Activated T-helper 2 cell treated with anti-CD3 and anti-CD28 coated beads, Interferon-gamma antibody, Interleukin-2, Interleukin-4, amounts not matched to agents 10 μg/mL and 5 μg/mL and 100 μg/mL, durations not matched to agents 14 hours and 24 hours and 36 hours (primary cell): ENCODE measurements at regions not wholly inside any gene's neighbourhood (a gene's known extent, or its start where the extent isn't known, plus 50 kb on each side); places are given as distances from the start of the nearest gene placed in this dataset.
"Not testable (repeated sequence)": the region's sequence is repeated elsewhere in the genome, so short reads cannot be mapped to it uniquely, and the experiment has no call there.

Experiments used
- DNase-seq: peaks from one replicate; pipeline ENCODE4 v3.0.0; 2021; ENCODE audit warnings: low spot score
- H3K27ac Mint-ChIP-seq: one replicate; pipeline ENCODE4 v1.8.0; 2021; ENCODE audit warnings: mixed read lengths
- H3K27me3 Mint-ChIP-seq: one replicate; pipeline ENCODE4 v1.8.0; 2021; ENCODE audit warnings: low read depth, mixed read lengths
- H3K36me3 Mint-ChIP-seq: one replicate; pipeline ENCODE4 v1.8.0; 2021; ENCODE audit warnings: low read depth, mixed read lengths
- H3K4me1 Mint-ChIP-seq: one replicate; pipeline ENCODE4 v1.8.0; 2021; ENCODE audit warnings: low read depth, mixed read lengths
- H3K4me3 Mint-ChIP-seq: one replicate; pipeline ENCODE4 v1.8.0; 2021; ENCODE audit warnings: low read depth, mild to moderate bottlenecking, moderate library complexity, mixed read lengths
- H3K9me3 Mint-ChIP-seq: one replicate; pipeline ENCODE4 v1.8.0; 2021; ENCODE audit warnings: mixed read lengths
- intact Hi-C: fragments of 100-400 bp; cut with micrococcal nuclease; formaldehyde crosslinking; loops from one replicate; pipeline ENCODE4 v1.15.1; 2023

GRCh38 chr14:43399289-43399688 lies 1107.8 kb downstream of the FSCB start:
- Mint-ChIP-seq H3K27ac (no peak overlapping the region), H3K4me1 (no peaks in the 10 kb centered on the region), H3K36me3 (no peaks in the 10 kb centered on the region), H3K9me3 (peaks cover 18% of the 10 kb centered on the region), H3K4me3 (no peak overlapping the region), H3K27me3 (no peaks in the 10 kb centered on the region)
- DNase-seq = no peak
- intact Hi-C loops = no loop called here

- DNase-seq, intact Hi-C loops, H3K4me1 Mint-ChIP-seq, H3K4me3 Mint-ChIP-seq, H3K36me3 Mint-ChIP-seq, H3K27ac Mint-ChIP-seq, H3K27me3 Mint-ChIP-seq: not testable (repeated sequence)
- peaks cover 25% of the 10 kb centered on the region for H3K9me3 Mint-ChIP-seq
Measured at GRCh38 chr14:43370565-43370896, 1136.6 kb downstream of the FSCB start.

GRCh38 chr14:43369710-43370564 lies 1137.1 kb downstream of the FSCB start:
- no peak overlapping the region for H3K27ac Mint-ChIP-seq
- H3K27me3 Mint-ChIP-seq = no peaks in the 10 kb centered on the region
- no peaks in the 10 kb centered on the region for H3K4me1 Mint-ChIP-seq
- DNase-seq = no peak
- no peak overlapping the region for H3K4me3 Mint-ChIP-seq
- no peaks in the 10 kb centered on the region for H3K36me3 Mint-ChIP-seq
- intact Hi-C loops = no loop called here
- peaks cover 25% of the 10 kb centered on the region for H3K9me3 Mint-ChIP-seq

- H3K27me3 Mint-ChIP-seq = no peaks in the 10 kb centered on the region
- H3K36me3 Mint-ChIP-seq = no peaks in the 10 kb centered on the region
- no peaks in the 10 kb centered on the region for H3K4me1 Mint-ChIP-seq
Measured at GRCh38 chr14:43362586-43362985, 1144.5 kb downstream of the FSCB start.

GRCh38 chr14:43361751-43362150 lies 1145.3 kb downstream of the FSCB start:
- DNase-seq = no peak
- Mint-ChIP-seq H3K36me3 (no peaks in the 10 kb centered on the region), H3K27ac (no peak overlapping the region), H3K9me3 (peaks cover 23% of the 10 kb centered on the region), H3K4me1 (no peaks in the 10 kb centered on the region), H3K27me3 (no peaks in the 10 kb centered on the region), H3K4me3 (no peak overlapping the region)
- intact Hi-C loops = no loop called here

More at GRCh38 chr14:43362586-43362985, 1144.5 kb downstream of the FSCB start:
- Mint-ChIP-seq H3K4me3 (no peak overlapping the region), H3K27ac (no peak overlapping the region), H3K9me3 (peaks cover 23% of the 10 kb centered on the region)
- no peak for DNase-seq
- intact Hi-C loops = no loop called here

- no peak overlapping the region for H3K4me3 Mint-ChIP-seq
- no peaks in the 10 kb centered on the region for H3K4me1 Mint-ChIP-seq
- DNase-seq = no peak
- no peak overlapping the region for H3K27ac Mint-ChIP-seq
- H3K27me3 Mint-ChIP-seq = no peaks in the 10 kb centered on the region
- no peaks in the 10 kb centered on the region for H3K36me3 Mint-ChIP-seq
- peaks cover 30% of the 10 kb centered on the region for H3K9me3 Mint-ChIP-seq
- intact Hi-C loops = no loop called here
Measured at GRCh38 chr14:43360239-43360638, 1146.8 kb downstream of the FSCB start.

- no peak overlapping the region for H3K27ac Mint-ChIP-seq
- H3K9me3 Mint-ChIP-seq = peaks cover 34% of the 10 kb centered on the region
- no peak overlapping the region for H3K4me3 Mint-ChIP-seq
- H3K36me3 Mint-ChIP-seq = no peaks in the 10 kb centered on the region
- no peaks in the 10 kb centered on the region for H3K4me1 Mint-ChIP-seq
- intact Hi-C loops = no loop called here
- H3K27me3 Mint-ChIP-seq = no peaks in the 10 kb centered on the region
- DNase-seq = no peak
Measured at GRCh38 chr14:43359317-43359716, 1147.8 kb downstream of the FSCB start.

- no peak for DNase-seq
- H3K36me3 Mint-ChIP-seq = no peaks in the 10 kb centered on the region
- no peaks in the 10 kb centered on the region for H3K4me1 Mint-ChIP-seq
- intact Hi-C loops = no loop called here
- no peak overlapping the region for H3K4me3 Mint-ChIP-seq
- H3K27ac Mint-ChIP-seq = no peak overlapping the region
- peaks cover 47% of the 10 kb centered on the region for H3K9me3 Mint-ChIP-seq
- H3K27me3 Mint-ChIP-seq = no peaks in the 10 kb centered on the region
Measured at GRCh38 chr14:43356979-43357545, 1150.0 kb downstream of the FSCB start.

GRCh38 chr14:43356382-43356781 lies 1150.7 kb downstream of the FSCB start:
- H3K4me1 Mint-ChIP-seq = no peaks in the 10 kb centered on the region
- H3K9me3 Mint-ChIP-seq = peaks cover 44% of the 10 kb centered on the region
- H3K27me3 Mint-ChIP-seq = no peaks in the 10 kb centered on the region
- H3K27ac Mint-ChIP-seq = no peak overlapping the region
- intact Hi-C loops = no loop called here
- no peak overlapping the region for H3K4me3 Mint-ChIP-seq
- H3K36me3 Mint-ChIP-seq = no peaks in the 10 kb centered on the region
- no peak for DNase-seq

GRCh38 chr14:43341921-43342320 lies 1165.2 kb downstream of the FSCB start:
- intact Hi-C loops = no loop called here
- Mint-ChIP-seq H3K27ac (no peak overlapping the region), H3K4me3 (no peak overlapping the region), H3K27me3 (no peaks in the 10 kb centered on the region), H3K36me3 (no peaks in the 10 kb centered on the region), H3K9me3 (peaks cover 49% of the 10 kb centered on the region), H3K4me1 (no peaks in the 10 kb centered on the region)
- no peak for DNase-seq

GRCh38 chr14:43338713-43339112 lies 1168.4 kb downstream of the FSCB start:
- no peak for DNase-seq
- H3K36me3 Mint-ChIP-seq = no peaks in the 10 kb centered on the region
- no peaks in the 10 kb centered on the region for H3K4me1 Mint-ChIP-seq
- no peak overlapping the region for H3K27ac Mint-ChIP-seq
- no peak overlapping the region for H3K4me3 Mint-ChIP-seq
- no peaks in the 10 kb centered on the region for H3K27me3 Mint-ChIP-seq
- H3K9me3 Mint-ChIP-seq = peaks cover 43% of the 10 kb centered on the region
- intact Hi-C loops = no loop called here

- no peaks in the 10 kb centered on the region for H3K36me3 Mint-ChIP-seq
- intact Hi-C loops = no loop called here
- no peaks in the 10 kb centered on the region for H3K4me1 Mint-ChIP-seq
- H3K27me3 Mint-ChIP-seq = no peaks in the 10 kb centered on the region
- no peak for DNase-seq
- H3K4me3 Mint-ChIP-seq = no peak overlapping the region
- H3K27ac Mint-ChIP-seq = no peak overlapping the region
- peaks cover 39% of the 10 kb centered on the region for H3K9me3 Mint-ChIP-seq
Measured at GRCh38 chr14:43336351-43336750, 1170.7 kb downstream of the FSCB start.

- H3K27me3 Mint-ChIP-seq, H3K4me1 Mint-ChIP-seq, H3K27ac Mint-ChIP-seq, intact Hi-C loops, H3K36me3 Mint-ChIP-seq, H3K4me3 Mint-ChIP-seq, DNase-seq: not testable (repeated sequence)
- peaks cover 42% of the 10 kb centered on the region for H3K9me3 Mint-ChIP-seq
Measured at GRCh38 chr14:43326501-43327407, 1180.3 kb downstream of the FSCB start.
